NCI-H1092 (cell line): ENCODE measurements at regions not wholly inside any gene's neighbourhood (a gene's known extent, or its start where the extent isn't known, plus 50 kb on each side); places are given as distances from the start of the nearest gene placed in this dataset.
"Not testable (repeated sequence)": the region's sequence is repeated elsewhere in the genome, so short reads cannot be mapped to it uniquely, and the experiment has no call there.

Experiments
- DNase-seq: peaks from one replicate; lab custom pipeline; 2025; lab: John Stamatoyannopoulos, UW

DNA sequence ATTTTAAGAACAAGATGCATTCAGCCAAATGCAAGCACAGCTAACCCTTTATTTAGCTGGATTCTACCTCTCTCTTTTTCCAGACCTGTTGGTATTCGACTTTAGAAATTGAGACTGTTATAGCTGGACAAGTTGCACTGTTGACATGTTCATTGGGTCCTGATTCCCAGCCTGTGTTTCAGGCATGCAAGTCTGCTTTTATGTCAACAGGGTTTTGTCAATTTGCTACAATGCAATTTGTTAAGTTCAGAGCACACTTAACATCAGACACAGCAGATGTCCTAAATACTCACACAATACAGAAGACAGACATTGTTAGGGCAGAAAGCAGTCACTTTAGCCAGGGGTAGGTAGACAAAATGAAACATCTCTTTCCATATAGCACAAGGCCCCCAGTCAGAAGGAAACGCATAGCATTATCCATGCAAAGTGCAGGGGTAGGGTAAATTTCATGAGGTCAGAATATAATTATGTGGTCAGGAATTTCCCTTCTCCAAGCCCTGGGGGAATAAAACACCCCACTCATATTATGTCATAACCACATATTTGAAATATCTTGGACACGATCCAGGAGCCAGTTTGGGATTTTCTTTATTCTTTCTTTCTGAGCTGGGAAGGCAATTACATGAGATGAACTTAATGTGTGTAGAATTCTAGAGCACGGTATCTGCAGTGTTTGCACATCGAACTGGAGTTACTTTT lies 504.1 kb downstream of the NTRK3 start:
- DNase-seq: no peak

- DNase-seq: no peak
Observed at GRCh38 chr15:87748483-87748882, 508.1 kb downstream of the NTRK3 start.

DNA sequence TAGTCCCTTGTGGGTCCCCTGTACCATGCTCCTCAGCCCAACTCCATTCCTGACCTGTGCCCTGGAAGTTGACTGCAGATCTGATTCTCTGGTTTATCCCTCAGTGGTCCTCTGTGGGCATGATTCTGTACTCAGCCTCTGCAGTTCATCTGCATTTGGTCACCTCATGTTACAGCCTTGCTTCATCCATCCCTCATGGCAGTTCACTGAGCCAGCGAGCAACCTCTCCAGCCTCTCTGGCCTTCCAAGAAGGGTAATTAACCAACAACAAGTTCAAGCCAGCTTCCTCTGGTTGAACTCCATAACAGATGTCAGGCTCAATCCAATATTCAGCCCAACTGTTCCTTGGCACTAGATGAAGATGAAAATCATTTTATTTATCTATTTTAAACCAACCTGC lies 509.5 kb downstream of the NTRK3 start:
- no peak for DNase-seq

DNA sequence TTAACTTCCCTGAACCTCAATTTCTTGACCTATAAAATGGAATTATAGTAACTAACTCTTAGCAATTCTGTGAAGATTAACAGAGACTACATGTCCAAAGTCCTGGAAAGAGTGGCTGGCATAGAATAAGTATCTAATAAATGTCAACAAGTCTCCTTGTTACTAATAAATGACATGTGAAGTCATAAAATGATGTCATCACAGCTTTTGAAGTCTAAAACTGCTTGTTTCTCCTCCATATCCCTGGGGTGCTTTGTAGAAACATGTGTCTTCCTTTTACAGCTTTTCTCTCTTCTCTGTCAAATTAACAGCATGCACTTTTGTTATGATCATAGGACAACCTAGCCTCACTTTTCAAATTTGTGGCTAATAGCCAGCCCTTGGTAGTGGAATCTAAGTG lies 510.2 kb downstream of the NTRK3 start:
- DNase-seq: no peak

GRCh38 chr15:87744815-87745214 lies 511.7 kb downstream of the NTRK3 start:
- no peak for DNase-seq

GRCh38 chr15:87743562-87743961 lies 513.0 kb downstream of the NTRK3 start:
- DNase-seq: no peak

- DNase-seq: no peak
Observed at GRCh38 chr15:87741350-87741749, 515.2 kb downstream of the NTRK3 start.

DNA sequence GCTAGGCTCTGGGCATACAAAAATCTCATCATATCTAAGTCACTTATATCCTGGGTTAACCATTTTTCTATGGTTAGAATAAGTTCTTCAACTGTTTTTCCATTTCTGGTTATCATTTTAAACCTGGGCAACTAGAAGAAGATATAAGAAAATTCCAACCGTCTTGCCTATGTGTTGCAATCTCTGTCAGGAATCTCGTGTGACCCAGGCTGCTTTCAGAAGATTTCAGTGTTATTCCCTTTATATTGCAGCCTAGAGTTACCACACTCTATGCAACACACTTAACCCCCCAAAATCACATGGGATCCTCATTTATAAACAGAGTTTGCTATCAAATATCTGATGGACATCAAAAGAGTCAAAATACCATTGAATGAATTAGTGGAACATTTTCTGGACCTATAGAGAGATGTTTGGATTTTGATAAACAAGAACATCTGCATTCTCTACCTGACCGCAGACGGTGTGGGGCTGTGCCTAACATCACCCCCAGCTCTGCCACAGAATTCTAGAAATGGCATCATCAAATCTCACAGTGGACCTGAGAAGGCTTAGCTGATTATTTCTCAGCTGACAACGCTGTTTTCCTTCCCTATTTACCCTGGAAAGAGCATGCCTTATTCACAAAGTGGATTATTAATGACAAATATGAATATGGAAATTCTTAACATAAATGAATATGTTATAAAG lies 515.7 kb downstream of the NTRK3 start:
- DNase-seq: no peak

DNA sequence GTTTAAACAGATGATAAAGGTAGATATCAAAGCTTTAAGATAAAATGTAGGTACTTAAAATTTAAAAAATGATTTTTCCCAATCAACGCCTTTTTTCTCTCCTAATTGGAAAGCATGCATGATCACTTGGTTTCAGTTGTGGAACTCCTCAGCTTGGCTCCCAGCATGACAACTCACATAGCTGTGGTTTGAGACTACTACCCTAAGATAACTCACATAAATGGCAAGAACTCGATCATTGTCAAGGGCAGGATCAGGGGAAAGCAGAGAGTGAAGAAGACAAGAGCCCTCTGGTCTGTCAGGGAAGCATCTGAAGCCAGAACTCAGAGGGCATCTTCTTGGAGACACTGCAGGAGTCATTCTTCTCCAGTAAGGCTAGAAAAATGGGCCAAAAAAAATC lies 516.7 kb downstream of the NTRK3 start:
- DNase-seq: no peak

GRCh38 chr15:87739081-87739480 lies 517.5 kb downstream of the NTRK3 start:
- DNase-seq: no peak

DNA sequence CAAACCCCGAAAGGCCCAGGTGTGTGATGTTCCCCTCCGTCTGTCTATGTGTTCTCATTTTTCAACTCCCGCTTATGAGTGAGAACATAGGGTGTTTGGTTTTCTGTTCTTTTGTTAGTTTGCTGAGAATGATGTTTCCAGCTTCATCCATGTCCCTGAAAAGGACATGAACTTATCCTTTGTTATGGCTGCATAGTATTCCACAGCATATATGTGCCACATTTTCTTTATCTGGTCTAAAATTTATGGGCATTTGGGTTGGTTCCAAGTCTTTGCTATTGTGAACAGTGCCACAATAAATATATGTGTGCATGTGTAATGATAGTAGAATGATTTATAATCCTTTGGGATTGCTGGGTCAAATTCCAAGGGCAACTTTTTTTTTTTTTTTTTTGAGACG lies 519.1 kb downstream of the NTRK3 start:
- DNase-seq: not testable (repeated sequence)

DNA sequence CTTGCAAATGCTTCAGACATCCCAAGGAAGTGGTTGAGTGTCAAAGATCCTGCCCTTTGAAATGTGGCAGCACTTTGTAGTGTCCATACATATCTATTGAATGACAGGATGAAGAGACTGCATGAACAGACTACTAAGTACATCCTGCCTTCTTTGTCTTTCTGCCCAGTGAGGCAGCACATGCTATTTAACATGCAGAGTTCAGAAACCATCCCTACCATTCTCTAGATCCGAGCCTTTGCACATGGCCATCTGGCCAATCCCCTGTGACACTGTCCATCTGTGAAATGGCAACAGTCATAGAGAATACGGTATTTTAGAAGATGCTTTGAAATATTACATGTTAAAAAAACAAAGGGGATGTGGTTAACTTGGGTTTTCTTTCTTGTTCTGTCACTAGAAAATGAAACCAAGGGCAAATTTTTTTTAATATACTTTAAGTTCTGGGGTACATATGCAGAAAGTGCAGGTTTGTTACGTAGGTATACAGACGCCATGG lies 519.6 kb downstream of the NTRK3 start:
- DNase-seq: no peak

GRCh38 chr15:87736401-87736800 lies 520.1 kb downstream of the NTRK3 start:
- DNase-seq: no peak

DNA sequence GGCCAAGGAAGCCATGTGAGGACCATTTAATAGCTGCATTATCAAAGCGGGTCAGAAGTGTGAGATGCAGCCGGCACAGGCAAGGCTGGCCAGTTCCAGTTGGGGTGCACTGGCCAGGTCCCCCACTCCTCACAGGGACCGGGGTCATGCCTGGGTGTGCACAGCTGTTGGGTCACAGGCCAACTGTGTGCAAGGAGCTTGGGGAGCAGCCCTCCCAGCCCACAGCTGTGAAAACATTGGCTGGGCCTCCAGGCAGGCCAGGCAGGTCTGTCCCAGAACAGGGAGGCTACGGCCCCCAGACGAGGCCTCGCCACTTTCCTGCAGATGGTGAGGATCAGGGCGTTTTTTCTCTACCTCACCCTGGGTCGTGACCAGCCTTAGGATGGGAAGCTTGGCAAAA lies 521.0 kb downstream of the NTRK3 start:
- no peak for DNase-seq

GRCh38 chr15:87734571-87735373 lies 521.8 kb downstream of the NTRK3 start:
- DNase-seq: no peak

DNA sequence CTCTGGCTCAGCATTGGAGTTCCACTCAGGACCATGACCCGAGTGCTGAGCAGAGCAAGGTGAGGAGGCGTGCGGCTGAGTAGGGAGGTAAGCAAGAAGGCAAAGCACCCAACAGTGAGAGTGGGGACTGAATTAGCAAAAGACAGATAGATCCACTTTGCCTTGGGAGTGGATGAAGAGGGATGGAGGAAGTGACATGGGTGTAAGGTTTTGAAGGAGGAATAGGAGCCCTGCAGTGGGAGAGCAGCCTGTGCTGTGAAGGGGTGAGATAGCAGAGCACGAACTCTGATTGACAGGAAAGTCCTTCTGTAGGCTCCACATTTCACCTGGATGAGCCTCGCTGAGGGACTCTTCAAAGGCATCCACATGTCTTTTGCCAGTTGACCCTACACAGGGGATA lies 522.6 kb downstream of the NTRK3 start:
- no peak for DNase-seq

DNA sequence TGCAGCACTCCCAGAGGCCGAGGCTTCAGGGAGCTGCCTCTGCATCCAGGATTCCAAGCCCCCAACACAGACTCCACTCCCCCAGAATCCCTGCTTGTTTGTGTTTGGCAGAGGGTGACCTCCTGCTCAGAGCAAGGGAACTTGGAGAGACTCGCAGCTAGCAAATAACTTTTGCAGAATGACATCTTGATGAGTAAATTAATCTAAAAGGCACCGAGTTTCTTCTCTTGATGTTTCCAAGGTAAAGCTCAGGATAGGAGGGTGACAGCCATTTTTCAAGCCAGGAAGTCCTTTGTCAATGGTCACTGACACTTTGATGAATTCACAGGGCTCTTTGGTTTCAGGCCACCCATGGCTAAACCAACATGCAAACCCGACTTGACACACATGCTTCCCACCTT lies 523.0 kb downstream of the NTRK3 start:
- DNase-seq: no peak

DNA sequence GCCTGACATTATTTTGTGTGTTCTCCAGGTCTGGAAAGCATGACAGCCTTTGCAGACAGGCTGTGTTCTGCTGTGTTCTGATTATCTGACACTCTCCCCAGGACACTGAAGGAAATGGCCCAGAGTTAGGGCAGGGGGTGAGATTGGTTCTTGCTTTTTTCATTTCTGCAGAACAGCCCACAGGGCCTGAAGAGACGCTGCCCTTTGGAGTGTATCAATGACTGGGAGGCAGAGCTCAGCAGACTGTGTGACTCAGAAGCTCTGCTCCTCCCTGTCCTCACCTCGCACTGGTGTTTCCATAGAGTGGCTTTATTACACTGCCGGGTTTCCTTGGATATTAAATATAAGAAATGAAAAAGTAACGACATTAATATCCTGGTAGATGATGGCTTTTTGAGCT lies 523.6 kb downstream of the NTRK3 start:
- DNase-seq: no peak

DNA sequence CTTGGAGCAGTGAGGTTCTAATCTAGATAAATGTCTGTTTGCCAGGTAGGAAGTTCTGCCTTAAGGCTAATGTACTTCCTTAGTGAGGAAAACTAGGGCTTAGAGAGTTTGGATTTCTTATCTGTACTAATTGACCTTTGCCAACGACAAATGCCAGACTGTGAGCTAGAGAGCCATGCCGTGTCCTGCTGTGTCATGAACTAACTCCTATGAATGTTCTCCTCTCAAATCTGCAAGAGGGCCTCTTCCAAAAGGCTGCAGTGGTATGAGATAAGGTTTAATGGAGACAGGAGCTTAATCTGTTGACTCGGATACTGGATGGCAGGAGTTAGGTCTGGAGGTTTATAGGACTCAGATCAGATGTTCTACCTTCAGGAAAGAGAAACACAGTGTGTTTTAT lies 524.9 kb downstream of the NTRK3 start:
- DNase-seq: no peak

GRCh38 chr15:87730706-87731105 lies 525.8 kb downstream of the NTRK3 start:
- no peak for DNase-seq

GRCh38 chr15:87728998-87729397 lies 527.5 kb downstream of the NTRK3 start:
- no peak for DNase-seq

- no peak for DNase-seq
Observed at GRCh38 chr15:87727073-87727472, 529.5 kb downstream of the NTRK3 start.

DNA sequence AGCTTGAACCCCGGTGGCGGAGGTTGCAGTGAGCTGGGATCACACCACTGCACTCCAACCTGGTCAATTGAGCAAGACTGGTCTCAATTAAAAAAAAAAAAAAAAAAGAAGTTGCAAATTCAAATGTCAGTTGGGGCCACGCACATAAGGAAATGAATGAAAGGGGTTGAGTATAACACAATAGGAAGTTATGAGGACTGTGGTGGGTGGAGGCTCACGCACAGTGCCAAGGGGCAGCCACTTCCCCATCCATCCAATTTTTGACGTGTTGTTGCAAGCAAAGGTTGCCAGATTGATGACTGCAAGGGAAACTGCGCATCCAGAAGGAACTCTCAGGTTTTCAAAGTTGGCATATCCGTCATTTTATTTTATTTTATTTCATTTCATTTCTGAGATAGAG lies 532.2 kb downstream of the NTRK3 start:
- DNase-seq: no peak
